ENCODE measurements at regions not wholly inside any gene's neighbourhood (a gene's known extent, or its start where the extent isn't known, plus 50 kb on each side); places are given as distances from the start of the nearest gene placed in this dataset.

- TF ChIP-seq EZH2phosphoT487 (IDR thresholded peaks at IDR 0.05; ENCODE audit: borderline replicate concordance, low read length) = no peak
- no peak for TF ChIP-seq CTCF (IDR thresholded peaks at IDR 0.05; ENCODE audit: low read depth, low read length, poor library complexity, severe bottlenecking)
Observed at GRCh38 chr1:221839782-221840395, 98.0 kb upstream of the DUSP10 start.
